MM.1S (cell line): ENCODE measurements at regions not wholly inside any gene's neighbourhood (a gene's known extent, or its start where the extent isn't known, plus 50 kb on each side); places are given as distances from the start of the nearest gene placed in this dataset.
A peak's percentile ranks its signal among the peaks of the same experiment; 100 is the strongest.

Source experiments
- DNase-seq: peaks from one replicate; pipeline ENCODE4 v3.0.0-alpha.2; 2015
- H2AFZ ChIP-seq: fragments of 300-600 bp; sonication (generic); 2 replicates; pipeline ENCODE4 v1.6.0; 2016; ENCODE audit warnings: antibody characterized with exemption, low read length
- H3F3A ChIP-seq: fragments of 300-600 bp; sonication (generic); 2 replicates; pipeline ENCODE4 v1.6.1; 2016; ENCODE audit warnings: mild to moderate bottlenecking, antibody characterized with exemption, low read length, moderate library complexity, mixed read lengths; ENCODE audit not compliant: insufficient read depth
- H3K27ac ChIP-seq: fragments of 300-600 bp; sonication (generic); 2 replicates; pipeline ENCODE4 v1.5.1; 2016; ENCODE audit warnings: mild to moderate bottlenecking, low read length
- H3K27me3 ChIP-seq: fragments of 300-600 bp; sonication (generic); replicated peaks from 2 replicates; pipeline ENCODE4 v1.6.0; 2016; ENCODE audit warnings: low read length; ENCODE audit not compliant: insufficient read depth
- H3K36me3 ChIP-seq: fragments of 300-600 bp; sonication (generic); replicated peaks from 2 replicates; pipeline ENCODE4 v1.6.1; 2016; ENCODE audit warnings: mild to moderate bottlenecking, low read length, mixed read lengths; ENCODE audit not compliant: insufficient read depth
- H3K4me1 ChIP-seq: fragments of 300-600 bp; sonication (generic); 2 replicates; pipeline ENCODE4 v1.6.1; 2016; ENCODE audit warnings: low read length, mixed read lengths
- H3K4me2 ChIP-seq: fragments of 300-600 bp; sonication (generic); 2 replicates; pipeline ENCODE4 v1.6.0; 2016; ENCODE audit warnings: low read depth, low read length
- H3K4me3 ChIP-seq: fragments of 300-600 bp; sonication (generic); 2 replicates; pipeline ENCODE4 v1.5.1; 2016; ENCODE audit warnings: low read length, mixed read lengths
- H3K79me2 ChIP-seq: fragments of 300-600 bp; sonication (generic); 2 replicates; pipeline ENCODE4 v1.6.1; 2016; ENCODE audit warnings: mixed run types, low read length, mixed read lengths
- H3K9ac ChIP-seq: fragments of 300-600 bp; sonication (generic); 2 replicates; pipeline ENCODE4 v1.6.1; 2016; ENCODE audit warnings: low read length, mixed read lengths
- H3K9me2 ChIP-seq: fragments of 300-600 bp; sonication (generic); replicated peaks from 2 replicates; pipeline ENCODE4 v1.6.1; 2016; ENCODE audit warnings: mild to moderate bottlenecking, low read length, mixed read lengths; ENCODE audit not compliant: insufficient read depth
- H3K9me3 ChIP-seq: fragments of 300-600 bp; sonication (generic); replicated peaks from 2 replicates; pipeline ENCODE4 v1.6.1; 2016; ENCODE audit warnings: mild to moderate bottlenecking, low read length, mixed read lengths; ENCODE audit not compliant: insufficient read depth
- H4K20me1 ChIP-seq: fragments of 300-600 bp; sonication (generic); 2 replicates; pipeline ENCODE4 v1.6.1; 2016; ENCODE audit warnings: mild to moderate bottlenecking, low read length, moderate library complexity, mixed read lengths; ENCODE audit not compliant: insufficient read depth
- CTCF ChIP-seq: fragments of 300-600 bp; sonication (generic); IDR thresholded peaks from 2 replicates; pipeline ENCODE4 v1.5.1; 2016; ENCODE audit warnings: antibody characterized with exemption, low read length, mixed read lengths
- EZH2 ChIP-seq: fragments of 300-600 bp; sonication (generic); optimal IDR thresholded peaks from 2 replicates; pipeline ENCODE3; 2017; ENCODE audit warnings: low read depth, mild to moderate bottlenecking, antibody characterized with exemption, low read length, mixed read lengths
- EZH2phosphoT487 ChIP-seq: fragments of 300-600 bp; sonication (generic); IDR thresholded peaks from 2 replicates; pipeline ENCODE4 v1.6.1; 2018; ENCODE audit warnings: antibody characterized with exemption, low read length

- H3K9me2 ChIP-seq, result no peaks in the 10 kb centered on the region
- no peaks in the 10 kb centered on the region for H3K9me3 ChIP-seq
- H3K27ac ChIP-seq, result no peak overlapping the region
- no peaks in the 10 kb centered on the region for H3K36me3 ChIP-seq
- H3K4me1 ChIP-seq, result no peaks in the 10 kb centered on the region
- TF ChIP-seq EZH2phosphoT487, result no peak
- TF ChIP-seq CTCF, result peak; percentile 18
- no peak overlapping the region for H2AFZ ChIP-seq
- no peaks in the 10 kb centered on the region for H3F3A ChIP-seq
- H3K79me2 ChIP-seq, result no peaks in the 10 kb centered on the region
- no peak overlapping the region for H3K4me3 ChIP-seq
- no peaks in the 10 kb centered on the region for H3K27me3 ChIP-seq
- H4K20me1 ChIP-seq, result no peaks in the 10 kb centered on the region
- no peak for DNase-seq
- H3K9ac ChIP-seq, result no peak overlapping the region
- no peak overlapping the region for H3K4me2 ChIP-seq
Observed at GRCh38 chr5:38666668-38667498, 110.4 kb upstream of the LIFR start.

- no peaks in the 10 kb centered on the region for H3K36me3 ChIP-seq
- TF ChIP-seq EZH2phosphoT487, result no peak
- TF ChIP-seq EZH2, result no peak
- TF ChIP-seq CTCF, result no peak
- H3K9me3 ChIP-seq, result no peaks in the 10 kb centered on the region
- H3K9ac ChIP-seq, result no peak overlapping the region
- H3K9me2 ChIP-seq, result no peaks in the 10 kb centered on the region
- H3K4me1 ChIP-seq, result no peaks in the 10 kb centered on the region
- no peaks in the 10 kb centered on the region for H3K79me2 ChIP-seq
- no peak overlapping the region for H3K27ac ChIP-seq
- H3F3A ChIP-seq, result no peaks in the 10 kb centered on the region
- no peak overlapping the region for H2AFZ ChIP-seq
- DNase-seq, result no peak
- H4K20me1 ChIP-seq, result no peaks in the 10 kb centered on the region
- H3K27me3 ChIP-seq, result no peaks in the 10 kb centered on the region
- H3K4me3 ChIP-seq, result no peak overlapping the region
- no peak overlapping the region for H3K4me2 ChIP-seq
Observed at GRCh38 chr5:38667499-38667776, 111.0 kb upstream of the LIFR start.

GRCh38 chr5:38669361-38669880 is 113.0 kb upstream of the LIFR start:
- Histone ChIP-seq H3K4me2 (no peak overlapping the region), H3F3A (no peaks in the 10 kb centered on the region), H3K4me1 (no peaks in the 10 kb centered on the region), H3K9me3 (no peaks in the 10 kb centered on the region), H3K36me3 (no peaks in the 10 kb centered on the region), H3K9ac (no peak overlapping the region), H3K9me2 (no peaks in the 10 kb centered on the region), H3K27me3 (no peaks in the 10 kb centered on the region), H3K4me3 (no peak overlapping the region), H2AFZ (no peak overlapping the region), H3K79me2 (no peaks in the 10 kb centered on the region), H3K27ac (no peak overlapping the region), H4K20me1 (no peaks in the 10 kb centered on the region)
- no peak for TF ChIP-seq CTCF
- no peak for TF ChIP-seq EZH2
- no peak for TF ChIP-seq EZH2phosphoT487
- DNase-seq, result no peak
